NCI-H1436 treated with DMSO at 0.1 percent for 48 hours (cell line): ENCODE measurements at regions not wholly inside any gene's neighbourhood (a gene's known extent, or its start where the extent isn't known, plus 50 kb on each side); places are given as distances from the start of the nearest gene placed in this dataset.
"Not testable (repeated sequence)": the region's sequence is repeated elsewhere in the genome, so short reads cannot be mapped to it uniquely, and the experiment has no call there.

Experiments used
- DNase-seq: peaks from one replicate; lab custom pipeline; 2025; lab: John Stamatoyannopoulos, UW

- DNase-seq: not testable (repeated sequence)
Observed at GRCh38 chr17:77290759-77291558, 150.2 kb downstream of the SEC14L1 start.

GRCh38 chr17:77291591-77292386, 151.0 kb downstream of the SEC14L1 start:
- DNase-seq: no peak

- no peak for DNase-seq
Observed at GRCh38 chr17:77294761-77295160, 154.0 kb downstream of the SEC14L1 start.

GRCh38 chr17:77295241-77295853, 154.6 kb downstream of the SEC14L1 start:
- no peak for DNase-seq

- DNase-seq: no peak
Observed at GRCh38 chr17:77296769-77297409, 156.1 kb downstream of the SEC14L1 start.

- DNase-seq: no peak
Observed at GRCh38 chr17:77297693-77298666, 157.2 kb downstream of the SEC14L1 start.

- DNase-seq: no peak
Observed at GRCh38 chr17:77298811-77299210, 158.0 kb downstream of the SEC14L1 start.

- DNase-seq: no peak
Observed at GRCh38 chr17:77299256-77300015, 158.7 kb downstream of the SEC14L1 start.

GRCh38 chr17:77300016-77300686, 159.4 kb downstream of the SEC14L1 start:
- DNase-seq: no peak

GRCh38 chr17:77301694-77302266, 161.0 kb downstream of the SEC14L1 start:
- DNase-seq: no peak

GRCh38 chr17:77302682-77303081, 161.9 kb downstream of the SEC14L1 start:
- no peak for DNase-seq

- DNase-seq: no peak
Observed at GRCh38 chr17:77303620-77304019, 162.9 kb downstream of the SEC14L1 start.

- no peak for DNase-seq
Observed at GRCh38 chr17:77304051-77304745, 163.4 kb downstream of the SEC14L1 start.

GRCh38 chr17:77304746-77305473, 164.1 kb downstream of the SEC14L1 start:
- DNase-seq: no peak

GRCh38 chr17:77306048-77306789, 165.4 kb downstream of the SEC14L1 start:
- DNase-seq: no peak

- DNase-seq: no peak
Observed at GRCh38 chr17:77306790-77307478, 166.2 kb downstream of the SEC14L1 start.
